Kidney (tissue), 13 donors: ENCODE measurements at regions not wholly inside any gene's neighbourhood (a gene's known extent, or its start where the extent isn't known, plus 50 kb on each side); places are given as distances from the start of the nearest gene placed in this dataset.

Experiments
- DNase-seq, 5 donors: peaks; one replicate each; pipeline ENCODE4 v3.0.0-alpha.2; 2013 to 2020
- FAIRE-seq: peaks from 2 replicates; lab custom pipeline; 2012; peaks lifted over from hg19 to GRCh38; lab: Jason Lieb, UNC
- H3K27ac ChIP-seq, 2 donors: one replicate each; pipeline ENCODE4 v1.7.0; 2013; ENCODE audit warnings: low read depth in 2 of 2, low read length in 2 of 2, inconsistent platforms in 1 of 2
- H3K27me3 ChIP-seq: one replicate; pipeline ENCODE4 v1.7.1; 2013; ENCODE audit warnings: low read length, inconsistent platforms; ENCODE audit not compliant: control insufficient read depth, insufficient read depth
- H3K36me3 ChIP-seq, 3 donors: one replicate each; pipeline versions ENCODE4 v1.7.0 to v1.7.1; 2013; ENCODE audit warnings: low read length in 3 of 3, control low read depth in 1 of 3, inconsistent platforms in 1 of 3; ENCODE audit not compliant: insufficient read depth in 3 of 3, control insufficient read depth in 2 of 3
- H3K4me1 ChIP-seq, 3 donors: one replicate each; pipeline versions ENCODE4 v1.7.0 to v1.7.1; 2013; ENCODE audit warnings: low read length in 3 of 3, inconsistent platforms in 1 of 3, low read depth in 1 of 3; ENCODE audit not compliant: control insufficient read depth in 2 of 3, insufficient read depth in 2 of 3
- H3K4me3 ChIP-seq, 3 donors: one replicate each; pipeline versions ENCODE4 v1.7.0 to v1.8.1; 2013; ENCODE audit warnings: low read length in 3 of 3, control low read depth in 1 of 3, inconsistent platforms in 1 of 3
- H3K9ac ChIP-seq, 3 donors: one replicate each; pipeline versions ENCODE4 v1.7.0 to v1.7.1; 2013; ENCODE audit warnings: low read length in 3 of 3, control low read depth in 1 of 3, inconsistent platforms in 1 of 3
- H3K9me3 ChIP-seq, 3 donors: one replicate each; pipeline versions ENCODE4 v1.7.0 to v1.7.1; 2013; ENCODE audit warnings: low read length in 3 of 3, control low read depth in 1 of 3, inconsistent platforms in 1 of 3; ENCODE audit not compliant: control insufficient read depth in 2 of 3, insufficient read depth in 1 of 3
- intact Hi-C: fragments of 100-400 bp; cut with DNase I; formaldehyde crosslinking; loops from one replicate; pipeline ENCODE4 v1.11.1; 2022
- TF ChIP-seq, protein P1 (sequence below): IDR thresholded peaks from 3 replicates; pipeline ENCODE4 v1.5.1; 2012; ENCODE audit warnings: mild to moderate bottlenecking, moderate library complexity, borderline replicate concordance; ENCODE audit not compliant: insufficient read depth; ENCODE audit errors: extremely low read depth
- donor health status: control.
- donor health status: control.
- donor health status: control.
- donor health status: control.
- donor health status: control.
- donor health status: DM: yes; HTN: yes; CAD: no.
- donor health status: Normal renal cell carcinoma (clear cell type).

- Histone ChIP-seq H3K36me3 (no peaks in the 10 kb centered on the region), H3K4me3 (no peak overlapping the region), H3K27ac (no peak overlapping the region), H3K4me1 (no peaks in the 10 kb centered on the region), H3K27me3 (no peaks in the 10 kb centered on the region), H3K9me3 (no peaks in the 10 kb centered on the region), H3K9ac (no peak overlapping the region)
- TF ChIP-seq, protein P1, sequence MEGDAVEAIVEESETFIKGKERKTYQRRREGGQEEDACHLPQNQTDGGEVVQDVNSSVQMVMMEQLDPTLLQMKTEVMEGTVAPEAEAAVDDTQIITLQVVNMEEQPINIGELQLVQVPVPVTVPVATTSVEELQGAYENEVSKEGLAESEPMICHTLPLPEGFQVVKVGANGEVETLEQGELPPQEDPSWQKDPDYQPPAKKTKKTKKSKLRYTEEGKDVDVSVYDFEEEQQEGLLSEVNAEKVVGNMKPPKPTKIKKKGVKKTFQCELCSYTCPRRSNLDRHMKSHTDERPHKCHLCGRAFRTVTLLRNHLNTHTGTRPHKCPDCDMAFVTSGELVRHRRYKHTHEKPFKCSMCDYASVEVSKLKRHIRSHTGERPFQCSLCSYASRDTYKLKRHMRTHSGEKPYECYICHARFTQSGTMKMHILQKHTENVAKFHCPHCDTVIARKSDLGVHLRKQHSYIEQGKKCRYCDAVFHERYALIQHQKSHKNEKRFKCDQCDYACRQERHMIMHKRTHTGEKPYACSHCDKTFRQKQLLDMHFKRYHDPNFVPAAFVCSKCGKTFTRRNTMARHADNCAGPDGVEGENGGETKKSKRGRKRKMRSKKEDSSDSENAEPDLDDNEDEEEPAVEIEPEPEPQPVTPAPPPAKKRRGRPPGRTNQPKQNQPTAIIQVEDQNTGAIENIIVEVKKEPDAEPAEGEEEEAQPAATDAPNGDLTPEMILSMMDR: no peak
- DNase-seq (no peak), FAIRE-seq (no peak)
- intact Hi-C loops: no loop called here
These were observed 90.1 kb downstream of the CGGBP1 start for GRCh38 chr3:87968668-87969067.

DNA sequence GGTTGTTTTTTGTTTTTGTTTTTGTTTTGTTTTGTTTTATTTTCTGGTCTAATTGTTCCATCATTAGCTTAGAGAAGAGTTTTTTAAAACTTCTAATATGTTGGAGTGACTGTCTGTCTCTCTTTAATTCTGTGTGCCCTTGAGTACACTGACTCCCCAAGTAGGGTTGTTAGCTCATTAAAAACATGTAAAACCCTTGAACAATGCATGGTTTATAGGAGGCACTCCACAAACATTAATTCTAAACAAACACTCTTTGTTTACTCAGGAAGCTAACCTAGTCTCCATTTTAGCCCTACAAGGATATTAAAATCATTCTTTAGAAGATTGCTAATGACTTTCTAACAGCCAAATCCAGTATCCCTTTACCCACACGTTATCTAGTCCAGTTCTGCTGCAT lies 100.5 kb downstream of the CGGBP1 start:
- Histone ChIP-seq H3K4me3 (no peak overlapping the region), H3K4me1 (no peaks in the 10 kb centered on the region), H3K27ac (no peak overlapping the region), H3K36me3 (no peaks in the 10 kb centered on the region), H3K9ac (no peak overlapping the region), H3K9me3 (no peaks in the 10 kb centered on the region), H3K27me3 (no peaks in the 10 kb centered on the region)
- no peak for FAIRE-seq
- DNase-seq: no peak
- TF ChIP-seq, protein P1: no peak
- intact Hi-C loops: no loop called here

DNA sequence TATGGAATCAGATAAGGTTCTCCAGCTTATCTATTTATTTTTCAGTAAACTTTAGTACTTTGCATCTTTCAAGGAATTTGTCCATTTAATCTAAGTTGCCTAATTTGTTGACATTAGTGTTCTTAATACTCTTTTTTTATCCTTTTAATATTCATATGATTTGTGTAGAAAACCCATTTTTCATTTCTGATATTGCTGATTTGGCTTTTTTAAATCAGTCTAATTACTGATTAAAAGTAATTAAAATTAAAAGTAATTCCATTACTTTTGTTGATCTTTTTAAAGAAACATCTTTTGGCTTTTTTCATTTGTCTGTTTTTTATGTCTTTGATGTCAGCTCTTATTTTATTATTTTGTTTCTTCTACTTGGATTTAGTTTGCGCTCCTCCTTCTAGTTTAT lies 101.2 kb downstream of the CGGBP1 start:
- no peak for FAIRE-seq
- TF ChIP-seq, protein P1: no peak

GRCh38 chr3:87949879-87950208 lies 109.0 kb downstream of the CGGBP1 start:
- Histone ChIP-seq H3K27ac (no peak overlapping the region), H3K4me3 (no peak overlapping the region)

More for the DNA sequence above, 101.2 kb downstream of the CGGBP1 start:
- no peak overlapping the region for H3K4me3 ChIP-seq
- no peak overlapping the region for H3K9ac ChIP-seq
- no peaks in the 10 kb centered on the region for H3K9me3 ChIP-seq
- no peaks in the 10 kb centered on the region for H3K36me3 ChIP-seq
- intact Hi-C loops: no loop called here
- H3K27me3 ChIP-seq: no peaks in the 10 kb centered on the region
- no peak for DNase-seq
- no peak overlapping the region for H3K27ac ChIP-seq
- H3K4me1 ChIP-seq: no peaks in the 10 kb centered on the region

More at GRCh38 chr3:87949879-87950208, 109.0 kb downstream of the CGGBP1 start:
- Histone ChIP-seq H3K9ac (no peak overlapping the region), H3K9me3 (no peaks in the 10 kb centered on the region), H3K27me3 (no peaks in the 10 kb centered on the region), H3K4me1 (no peaks in the 10 kb centered on the region), H3K36me3 (no peaks in the 10 kb centered on the region)
- TF ChIP-seq, protein P1: no peak
- FAIRE-seq (no peak), DNase-seq (no peak)
- intact Hi-C loops: no loop called here
